ENCODE measurements at regions not wholly inside any gene's neighbourhood (a gene's known extent, or its start where the extent isn't known, plus 50 kb on each side); places are given as distances from the start of the nearest gene placed in this dataset.
A peak's percentile ranks its signal among the peaks of the same experiment; 100 is the strongest.

- peak; percentile 34 for DNase-seq
Measured at GRCh38 chr9:129352146-129352865, 174.2 kb upstream of the IER5L start.

- no peak for DNase-seq
Measured at GRCh38 chr9:129351642-129352145, 173.6 kb upstream of the IER5L start.

DNA sequence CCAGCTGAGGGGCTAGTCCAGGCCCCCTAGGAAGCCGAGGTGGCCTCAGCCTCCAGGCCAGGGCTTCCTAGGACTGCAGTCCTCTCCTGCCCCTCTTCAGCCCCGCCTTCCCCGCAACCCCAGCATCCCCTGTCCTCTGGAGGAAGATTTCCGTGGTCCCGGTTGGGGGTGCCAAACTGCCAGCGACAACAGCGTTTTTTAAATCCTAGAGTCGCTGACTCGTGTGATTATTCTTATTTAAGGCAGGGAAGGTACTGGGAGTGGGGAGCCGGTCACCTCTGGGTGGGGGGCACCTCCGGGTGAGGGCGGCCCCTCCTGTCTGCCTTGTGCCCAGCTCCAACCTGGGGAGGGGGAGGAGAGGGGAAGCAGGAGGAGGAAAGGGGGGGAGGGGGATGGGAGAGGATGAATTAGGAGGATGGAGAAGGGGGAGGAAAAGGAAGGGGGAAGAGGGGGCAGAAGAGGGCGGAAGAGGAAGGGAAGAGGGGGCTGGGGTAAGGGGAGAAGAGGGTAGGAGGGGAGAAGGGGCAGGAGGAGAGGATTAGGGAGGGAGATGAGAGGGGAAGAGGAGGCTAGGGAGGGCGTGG lies 173.1 kb upstream of the IER5L start:
- no peak for DNase-seq

DNA sequence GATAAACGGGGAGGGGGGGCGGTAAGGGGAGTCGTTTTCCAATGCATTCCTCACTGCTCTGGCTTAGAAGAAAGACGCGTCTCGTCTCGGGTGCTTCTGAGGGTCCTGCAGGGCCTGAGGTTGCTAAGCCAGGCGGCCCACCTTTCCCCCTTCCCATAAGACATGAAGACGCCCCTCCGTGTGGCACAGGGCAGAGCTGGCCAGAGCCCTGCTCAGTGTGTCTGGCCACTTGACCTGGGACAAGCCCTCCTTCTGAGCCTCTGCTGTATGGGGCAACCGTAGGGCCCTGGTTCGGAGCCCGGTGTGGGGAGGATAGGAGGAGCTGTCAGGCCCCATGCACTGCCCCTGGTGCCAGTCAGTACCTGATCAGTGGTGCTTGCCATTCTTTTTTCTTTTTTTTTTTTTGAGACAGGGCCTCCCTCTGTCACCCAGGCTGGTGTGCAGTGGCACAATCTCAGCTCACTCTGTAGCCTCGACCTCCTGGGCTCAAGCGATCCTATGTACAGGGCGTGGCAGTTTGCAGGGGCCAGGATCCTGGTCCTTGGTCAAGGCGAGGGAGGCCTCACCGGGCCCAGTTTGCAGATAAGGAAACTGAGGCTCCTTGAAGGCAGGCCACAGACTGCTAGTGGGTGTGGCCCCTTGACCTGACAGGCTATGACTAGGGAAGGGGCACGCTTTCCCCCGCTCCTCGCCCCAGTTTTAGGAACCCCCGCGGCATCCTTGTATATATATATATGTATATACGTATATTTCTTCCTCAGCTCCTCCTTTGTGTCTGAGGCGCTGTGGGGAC lies 172.3 kb upstream of the IER5L start:
- DNase-seq, result no peak

DNA sequence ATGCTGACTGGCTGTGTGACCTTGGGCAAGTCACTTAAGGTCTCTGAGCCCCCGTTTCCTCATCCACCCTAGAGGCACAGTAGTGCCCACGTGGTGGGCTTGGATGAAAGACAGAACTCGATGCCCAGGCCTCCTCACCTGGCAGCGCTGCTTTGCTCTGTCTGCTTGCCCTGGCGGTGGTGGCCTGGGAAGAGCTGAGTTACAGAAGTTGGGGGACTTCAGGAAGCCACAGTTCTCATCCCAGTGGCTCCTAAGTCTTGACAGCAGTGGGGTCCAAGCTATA lies 171.5 kb upstream of the IER5L start:
- DNase-seq, result no peak

DNA sequence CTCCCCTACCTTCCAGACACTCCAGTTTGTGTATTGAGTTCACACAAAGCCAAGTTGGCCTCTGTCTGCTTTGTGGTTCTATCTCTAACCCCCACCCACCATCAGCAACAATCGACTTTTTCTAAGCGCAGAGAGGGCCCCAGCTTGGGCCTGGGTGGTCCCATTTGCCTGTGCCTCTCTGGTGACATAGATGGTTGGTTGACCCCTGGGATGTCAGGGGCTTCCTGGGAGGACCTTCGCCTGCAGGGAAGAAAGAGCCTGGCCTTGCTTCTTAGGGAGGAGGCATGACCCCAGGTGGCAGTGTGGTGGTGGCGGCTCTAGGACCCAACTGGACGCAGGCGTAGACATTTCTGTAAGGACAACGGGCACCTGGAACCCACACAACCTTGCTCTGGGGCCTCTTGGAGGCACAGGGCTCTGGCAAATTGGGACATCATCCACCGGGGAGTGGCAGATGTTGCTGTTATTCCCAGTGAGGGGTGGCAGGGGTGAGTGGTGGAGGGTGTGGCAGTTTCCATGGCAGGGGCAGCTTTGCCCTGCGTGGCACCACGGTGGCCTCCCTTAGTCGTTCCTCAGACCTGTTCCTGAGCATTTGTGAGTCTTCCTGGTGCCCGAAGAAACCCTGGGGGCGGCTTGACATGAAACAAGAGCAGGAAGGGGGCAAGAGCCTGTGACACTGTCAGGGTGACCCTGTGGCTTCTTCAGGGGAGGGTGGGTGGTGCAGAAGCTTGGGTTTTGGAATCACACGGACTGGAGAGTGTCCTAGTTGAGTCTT lies 171.0 kb upstream of the IER5L start:
- no peak for DNase-seq

DNA sequence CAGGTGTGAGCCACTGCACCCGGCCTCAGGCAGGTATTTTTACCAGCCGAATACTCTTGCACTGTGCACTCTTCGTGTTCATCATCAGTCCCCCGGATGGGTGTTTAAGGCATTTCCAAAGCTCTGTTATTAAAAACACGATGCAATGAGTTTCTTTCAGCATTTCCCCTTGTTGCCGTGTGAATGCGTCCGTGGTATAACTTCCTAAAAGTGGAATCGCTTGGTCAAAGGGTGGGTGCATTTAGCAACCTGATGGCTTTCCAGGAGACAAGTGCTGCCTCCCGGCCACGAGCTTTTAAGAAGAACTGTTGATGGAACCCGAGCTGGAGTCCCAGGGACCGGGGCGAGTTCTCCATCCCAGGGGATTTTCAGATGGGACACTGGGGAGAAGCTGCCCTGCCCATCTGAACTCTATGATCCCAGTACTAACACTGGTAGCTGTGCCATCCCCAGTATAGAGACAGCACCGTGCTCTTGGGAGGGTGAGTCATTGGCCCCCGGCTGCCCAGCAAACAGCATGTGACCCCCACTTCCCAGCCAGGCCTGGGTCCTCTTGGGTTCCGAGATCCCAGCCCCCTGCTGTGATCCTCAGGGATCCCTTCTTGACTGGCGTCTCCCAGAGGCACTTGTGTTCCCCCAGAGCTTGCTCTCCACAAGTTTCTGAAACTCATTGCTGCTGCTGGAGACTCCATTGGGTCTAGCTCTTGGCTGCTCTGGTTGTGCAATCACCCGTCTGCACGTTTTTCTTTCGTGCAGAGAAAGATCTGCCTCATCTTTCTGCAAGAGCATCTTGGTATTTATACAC lies 169.5 kb upstream of the IER5L start:
- DNase-seq, result no peak

- DNase-seq, result no peak
Measured at GRCh38 chr9:129346046-129346445, 168.0 kb upstream of the IER5L start.

GRCh38 chr9:129344641-129345495 lies 166.8 kb upstream of the IER5L start:
- DNase-seq, result no peak

- no peak for DNase-seq
Measured at GRCh38 chr9:129343424-129344375, 165.6 kb upstream of the IER5L start.

DNA sequence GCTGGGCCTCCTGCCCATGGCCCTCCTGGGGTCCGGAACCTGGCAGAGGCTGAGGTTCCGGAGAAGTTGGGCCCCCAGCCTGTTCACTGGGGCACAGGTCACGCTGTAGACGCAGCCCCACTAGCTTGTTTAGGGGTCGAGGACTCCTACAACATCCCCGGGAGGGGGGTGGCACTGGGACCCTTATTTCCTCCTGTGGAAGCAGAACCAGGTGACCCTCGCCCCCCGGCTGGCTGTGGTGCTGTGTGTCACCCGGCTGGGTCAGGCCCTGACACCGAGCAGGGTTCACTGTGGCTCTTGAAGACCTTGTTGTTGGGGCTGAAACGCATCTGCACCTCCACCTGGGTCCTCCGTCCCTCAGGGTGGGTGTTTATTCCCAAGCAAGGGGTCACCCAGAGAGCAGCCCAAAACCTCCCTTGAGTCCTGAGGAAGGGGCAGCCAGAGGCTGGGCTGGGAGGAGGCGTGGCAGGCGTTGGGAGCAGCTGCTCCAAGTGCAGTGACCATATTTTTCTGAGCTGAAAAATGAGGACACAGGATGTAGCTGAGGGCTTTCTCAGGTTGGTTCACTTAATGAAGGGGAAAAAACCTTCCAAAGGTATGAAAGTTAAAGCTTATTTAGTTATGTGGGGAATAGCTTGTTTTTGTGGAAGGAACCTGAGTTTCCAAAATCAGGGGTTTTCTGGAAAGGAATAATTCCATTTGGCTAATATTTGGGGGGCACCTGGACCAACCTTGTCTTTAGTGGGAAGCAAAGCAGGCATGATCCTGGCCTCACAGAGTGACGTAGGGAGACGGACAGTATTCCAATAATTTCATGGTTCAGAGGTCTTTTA lies 164.7 kb upstream of the IER5L start:
- no peak for DNase-seq

DNA sequence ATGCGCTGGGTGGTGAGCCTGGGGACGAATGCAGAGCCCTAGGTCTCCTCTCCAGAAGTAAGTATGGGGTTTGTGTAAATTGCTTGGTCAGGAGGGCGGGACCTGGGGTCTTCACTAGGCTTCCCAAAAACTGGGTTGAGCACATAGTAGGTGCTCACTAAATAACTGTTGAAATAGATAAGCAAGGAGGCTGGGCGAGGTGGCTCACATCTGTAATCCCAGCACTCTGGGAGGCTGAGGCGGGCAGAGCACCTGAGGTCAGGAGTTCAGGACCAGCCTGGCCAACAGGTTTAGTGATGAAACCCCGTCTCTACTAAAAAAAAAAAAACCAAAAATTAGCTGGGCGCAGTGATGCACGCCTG lies 163.9 kb upstream of the IER5L start:
- DNase-seq, result no peak

- DNase-seq, result no peak
Measured at GRCh38 chr9:129341171-129341986, 163.3 kb upstream of the IER5L start.

GRCh38 chr9:129340427-129341170 lies 162.5 kb upstream of the IER5L start:
- no peak for DNase-seq

GRCh38 chr9:129339539-129340157 lies 161.6 kb upstream of the IER5L start:
- DNase-seq, result no peak

GRCh38 chr9:129338724-129339430 lies 160.8 kb upstream of the IER5L start:
- DNase-seq, result no peak

Measured in activated CD8-positive, alpha-beta memory T cell treated with anti-CD3 and anti-CD28 coated beads, Interleukin-2, amount 50 U/mL, for 4 hours (primary cell).